ENCODE measurements at regions not wholly inside any gene's neighbourhood (a gene's known extent, or its start where the extent isn't known, plus 50 kb on each side); places are given as distances from the start of the nearest gene placed in this dataset.

DNA sequence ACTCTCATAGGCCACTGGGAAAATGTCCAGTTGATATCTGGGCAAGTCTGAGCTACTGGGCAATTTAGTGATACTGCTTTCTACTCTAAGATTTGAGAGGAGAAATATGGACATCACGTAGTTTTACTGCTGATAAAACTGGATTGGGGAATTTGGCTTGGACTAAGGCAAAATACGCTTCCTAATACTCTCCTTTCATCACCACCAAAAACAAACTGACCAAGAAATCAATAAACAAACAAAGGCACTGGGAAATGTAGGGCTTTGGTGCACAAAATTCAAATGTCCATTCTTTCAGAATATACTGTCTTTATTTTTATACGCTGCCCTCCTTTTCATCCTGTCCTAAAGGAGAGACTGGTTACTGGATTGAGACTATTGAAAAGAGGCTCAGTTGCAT is 145.1 kb upstream of the SP8 start:
- Histone ChIP-seq H2AFZ (replicated peaks; ENCODE audit: low read length, poor library complexity) (no peak overlapping the region), H3K4ac (ENCODE audit: low read depth, low read length) (no peak overlapping the region), H3K4me1 (ENCODE audit: control insufficient read depth, insufficient read depth, low read length) (no peaks in the 10 kb centered on the region), H3K9ac (ENCODE audit: low read depth, low read length) (no peak overlapping the region), H3K23ac (ENCODE audit: low read depth, low read length) (no peak overlapping the region), H3K4me3 (ENCODE audit: insufficient read depth, low read depth, low read length) (no peak overlapping the region), H3K36me3 (ENCODE audit: control insufficient read depth, insufficient read depth, low read length) (no peaks in the 10 kb centered on the region), H4K5ac (ENCODE audit: low read depth, low read length) (no peak overlapping the region), H3K4me2 (ENCODE audit: low read depth, low read length) (no peak overlapping the region), H3K27me3 (ENCODE audit: control insufficient read depth, insufficient read depth, low read length) (no peaks in the 10 kb centered on the region), H4K91ac (ENCODE audit: insufficient read depth, low read depth, low read length) (no peak overlapping the region), H2BK20ac (ENCODE audit: low read depth, low read length) (no peak overlapping the region), H3K56ac (ENCODE audit: extremely low read depth, insufficient read depth, low read length) (no peak overlapping the region), H3K9me3 (ENCODE audit: control insufficient read depth, insufficient read depth, low read length) (no peaks in the 10 kb centered on the region), H4K20me1 (ENCODE audit: insufficient read depth, low read length) (no peaks in the 10 kb centered on the region), H4K8ac (ENCODE audit: low read depth in 2 of 2, low read length in 2 of 2) (no peak overlapping the region), H3K9me1 (ENCODE audit: insufficient read depth, low read length) (no peaks in the 10 kb centered on the region), H2BK120ac (ENCODE audit: low read depth, low read length) (no peak overlapping the region), H2BK15ac (ENCODE audit: low read depth, low read length) (no peak overlapping the region), H3K14ac (replicated peaks; ENCODE audit: low read depth, low read length) (no peak overlapping the region), H3K18ac (ENCODE audit: low read depth, low read length) (no peak overlapping the region), H2BK5ac (ENCODE audit: low read depth, low read length, poor library complexity, severe bottlenecking) (no peak overlapping the region), H3K79me1 (ENCODE audit: low read depth in 1 of 2, low read length in 2 of 2) (no peaks in the 10 kb centered on the region), H2AK5ac (ENCODE audit: low read depth, low read length) (no peak overlapping the region), H2AK9ac (replicated peaks; ENCODE audit: low read depth, low read length, poor library complexity) (no peak overlapping the region), H3K27ac (ENCODE audit: insufficient read depth, low read length) (no peak overlapping the region)
- in situ Hi-C loops (cut with MboI; ENCODE audit: low sequenced_read_pairs) (no loop called here), dilution Hi-C loops (cut with HindIII; ENCODE audit: low sequenced_read_pairs, unreplicated experiment) (no loop called here), intact Hi-C loops (cut with micrococcal nuclease) (no loop called here)
- no peak for TF ChIP-seq RCOR1 (IDR thresholded peaks at IDR 0.05; ENCODE audit: insufficient replicate concordance, low read length)
- no peak for TF ChIP-seq ELK1 (IDR thresholded peaks at IDR 0.05; ENCODE audit: borderline replicate concordance, low read depth, low read length)
- TF ChIP-seq, protein P1, sequence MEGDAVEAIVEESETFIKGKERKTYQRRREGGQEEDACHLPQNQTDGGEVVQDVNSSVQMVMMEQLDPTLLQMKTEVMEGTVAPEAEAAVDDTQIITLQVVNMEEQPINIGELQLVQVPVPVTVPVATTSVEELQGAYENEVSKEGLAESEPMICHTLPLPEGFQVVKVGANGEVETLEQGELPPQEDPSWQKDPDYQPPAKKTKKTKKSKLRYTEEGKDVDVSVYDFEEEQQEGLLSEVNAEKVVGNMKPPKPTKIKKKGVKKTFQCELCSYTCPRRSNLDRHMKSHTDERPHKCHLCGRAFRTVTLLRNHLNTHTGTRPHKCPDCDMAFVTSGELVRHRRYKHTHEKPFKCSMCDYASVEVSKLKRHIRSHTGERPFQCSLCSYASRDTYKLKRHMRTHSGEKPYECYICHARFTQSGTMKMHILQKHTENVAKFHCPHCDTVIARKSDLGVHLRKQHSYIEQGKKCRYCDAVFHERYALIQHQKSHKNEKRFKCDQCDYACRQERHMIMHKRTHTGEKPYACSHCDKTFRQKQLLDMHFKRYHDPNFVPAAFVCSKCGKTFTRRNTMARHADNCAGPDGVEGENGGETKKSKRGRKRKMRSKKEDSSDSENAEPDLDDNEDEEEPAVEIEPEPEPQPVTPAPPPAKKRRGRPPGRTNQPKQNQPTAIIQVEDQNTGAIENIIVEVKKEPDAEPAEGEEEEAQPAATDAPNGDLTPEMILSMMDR (conservative IDR thresholded peaks at IDR 0.05; ENCODE audit: low read depth, low read length): no peak
- TF ChIP-seq FOS (IDR thresholded peaks at IDR 0.05; ENCODE audit: low read depth, low read length): no peak
- TF ChIP-seq RAD21 (IDR thresholded peaks at IDR 0.05; ENCODE audit: low read length): no peak
- no peak for TF ChIP-seq POLR2A (IDR thresholded peaks at IDR 0.05; ENCODE audit: low read depth, low read length)
- TF ChIP-seq, protein P2, sequence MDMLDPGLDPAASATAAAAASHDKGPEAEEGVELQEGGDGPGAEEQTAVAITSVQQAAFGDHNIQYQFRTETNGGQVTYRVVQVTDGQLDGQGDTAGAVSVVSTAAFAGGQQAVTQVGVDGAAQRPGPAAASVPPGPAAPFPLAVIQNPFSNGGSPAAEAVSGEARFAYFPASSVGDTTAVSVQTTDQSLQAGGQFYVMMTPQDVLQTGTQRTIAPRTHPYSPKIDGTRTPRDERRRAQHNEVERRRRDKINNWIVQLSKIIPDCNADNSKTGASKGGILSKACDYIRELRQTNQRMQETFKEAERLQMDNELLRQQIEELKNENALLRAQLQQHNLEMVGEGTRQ (IDR thresholded peaks at IDR 0.05; ENCODE audit: low read depth, low read length): no peak
- TF ChIP-seq SMC3 (IDR thresholded peaks at IDR 0.05; ENCODE audit: low read depth, low read length): no peak
- no peak for TF ChIP-seq CEBPB (IDR thresholded peaks at IDR 0.05; ENCODE audit: low read depth, low read length)
- ATAC-seq (ENCODE audit: low read depth) (no peak), DNase-seq (no peak)
- no TSS peak for BruUV-seq (replicated peaks)
- ChIA-PET POLR2A (ENCODE audit: unreplicated experiment) (no interaction called here), CTCF (no interaction called here)
- WGBS, 2 experiments (ENCODE audit: extremely low coverage in 2 of 2, insufficient read length in 1 of 2): no CpG with 5 or more reads among the region's 3 CpGs
